ENCODE measurements at regions not wholly inside any gene's neighbourhood (a gene's known extent, or its start where the extent isn't known, plus 50 kb on each side); places are given as distances from the start of the nearest gene placed in this dataset.

DNA sequence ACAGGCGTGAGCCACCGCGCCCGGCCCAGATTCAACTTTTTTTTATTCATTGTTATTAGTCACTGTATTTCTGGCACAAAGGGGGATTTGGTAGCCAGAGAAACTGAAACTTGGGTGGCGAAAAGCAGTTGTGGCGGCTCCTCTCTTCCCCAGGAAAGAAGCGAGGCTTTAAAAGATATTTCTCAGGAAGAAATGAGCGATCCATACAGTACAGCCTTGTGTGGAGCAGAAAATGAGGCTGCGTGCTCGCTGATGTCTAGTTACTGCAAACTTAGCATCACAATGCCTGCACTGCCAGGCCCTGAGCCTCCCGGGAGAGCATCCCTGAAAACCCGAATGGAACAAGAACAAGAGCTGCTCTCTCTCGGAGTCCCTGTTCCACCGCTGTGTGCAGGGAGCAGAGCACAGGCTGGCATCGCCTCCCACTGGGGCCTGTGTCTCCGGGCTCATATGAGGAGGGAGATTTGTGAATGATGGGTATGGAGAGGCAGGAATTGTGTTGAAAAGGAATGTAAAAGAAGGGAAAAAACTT lies 234.0 kb downstream of the ZNF516 start:
- TF ChIP-seq, protein P1, sequence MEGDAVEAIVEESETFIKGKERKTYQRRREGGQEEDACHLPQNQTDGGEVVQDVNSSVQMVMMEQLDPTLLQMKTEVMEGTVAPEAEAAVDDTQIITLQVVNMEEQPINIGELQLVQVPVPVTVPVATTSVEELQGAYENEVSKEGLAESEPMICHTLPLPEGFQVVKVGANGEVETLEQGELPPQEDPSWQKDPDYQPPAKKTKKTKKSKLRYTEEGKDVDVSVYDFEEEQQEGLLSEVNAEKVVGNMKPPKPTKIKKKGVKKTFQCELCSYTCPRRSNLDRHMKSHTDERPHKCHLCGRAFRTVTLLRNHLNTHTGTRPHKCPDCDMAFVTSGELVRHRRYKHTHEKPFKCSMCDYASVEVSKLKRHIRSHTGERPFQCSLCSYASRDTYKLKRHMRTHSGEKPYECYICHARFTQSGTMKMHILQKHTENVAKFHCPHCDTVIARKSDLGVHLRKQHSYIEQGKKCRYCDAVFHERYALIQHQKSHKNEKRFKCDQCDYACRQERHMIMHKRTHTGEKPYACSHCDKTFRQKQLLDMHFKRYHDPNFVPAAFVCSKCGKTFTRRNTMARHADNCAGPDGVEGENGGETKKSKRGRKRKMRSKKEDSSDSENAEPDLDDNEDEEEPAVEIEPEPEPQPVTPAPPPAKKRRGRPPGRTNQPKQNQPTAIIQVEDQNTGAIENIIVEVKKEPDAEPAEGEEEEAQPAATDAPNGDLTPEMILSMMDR (IDR thresholded peaks at IDR 0.05): no peak
- TF ChIP-seq EZH2 (IDR thresholded peaks at IDR 0.05): no peak
